ENCODE measurements at regions not wholly inside any gene's neighbourhood (a gene's known extent, or its start where the extent isn't known, plus 50 kb on each side); places are given as distances from the start of the nearest gene placed in this dataset.
"Not testable (repeated sequence)": the region's sequence is repeated elsewhere in the genome, so short reads cannot be mapped to it uniquely, and the experiment has no call there.

DNA sequence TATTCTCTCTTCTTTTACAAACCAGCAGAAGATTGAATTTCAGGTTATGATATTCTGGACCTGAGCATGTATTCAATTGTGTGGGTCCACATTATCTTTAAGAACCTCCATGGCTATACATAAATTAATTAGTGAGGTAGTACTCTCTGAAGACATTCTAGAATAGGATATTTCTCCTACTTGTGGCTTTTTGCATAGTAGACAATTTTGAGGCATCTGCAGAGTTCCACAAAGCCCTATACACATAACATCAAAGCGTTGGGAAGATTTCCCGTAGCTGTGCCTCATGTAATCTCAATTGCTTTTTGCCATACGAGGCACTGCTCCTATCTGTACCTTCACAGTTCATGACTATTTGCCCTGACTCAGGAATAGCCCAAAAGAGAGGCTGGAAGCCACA lies 395.4 kb upstream of the RGS17 start:
- no peak for DNase-seq

DNA sequence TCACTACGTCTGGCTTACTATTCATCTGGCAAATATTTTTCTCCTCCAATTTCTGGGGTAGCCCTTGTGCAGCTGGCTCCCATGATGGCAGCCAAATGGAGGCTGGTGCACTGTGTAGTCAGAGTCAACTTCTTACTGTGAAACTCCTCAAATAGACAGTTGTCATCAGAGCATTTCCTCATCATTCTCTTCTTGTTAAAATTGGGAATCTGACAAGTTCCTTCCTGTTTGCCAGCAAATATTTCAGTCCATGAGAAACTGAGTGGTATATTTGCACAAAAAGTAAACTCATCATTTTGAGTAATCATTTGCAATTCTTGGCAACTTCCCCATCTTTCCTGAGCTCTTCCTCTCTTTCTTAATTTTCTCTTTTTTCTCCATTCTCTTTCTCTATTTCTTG lies 394.9 kb upstream of the RGS17 start:
- no peak for DNase-seq

DNA sequence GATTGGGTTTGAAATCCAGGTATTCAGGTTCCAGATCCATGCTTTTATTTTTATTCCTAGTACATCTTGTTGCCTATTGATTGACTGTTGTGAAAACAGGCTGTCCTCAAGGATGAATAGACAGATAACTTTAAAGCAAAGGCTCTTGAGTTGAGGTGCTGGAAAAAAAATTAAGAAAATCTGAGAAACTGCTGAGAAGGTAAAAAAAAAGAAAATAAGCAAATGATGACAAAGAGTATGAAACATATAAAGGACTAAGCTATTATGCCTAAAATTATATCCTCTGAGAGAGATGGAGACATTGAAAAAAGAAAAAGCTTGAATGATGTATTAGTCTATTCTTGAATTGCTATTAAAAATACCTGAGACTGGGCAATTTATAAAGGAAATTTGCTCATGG lies 392.3 kb upstream of the RGS17 start:
- no peak for DNase-seq

DNA sequence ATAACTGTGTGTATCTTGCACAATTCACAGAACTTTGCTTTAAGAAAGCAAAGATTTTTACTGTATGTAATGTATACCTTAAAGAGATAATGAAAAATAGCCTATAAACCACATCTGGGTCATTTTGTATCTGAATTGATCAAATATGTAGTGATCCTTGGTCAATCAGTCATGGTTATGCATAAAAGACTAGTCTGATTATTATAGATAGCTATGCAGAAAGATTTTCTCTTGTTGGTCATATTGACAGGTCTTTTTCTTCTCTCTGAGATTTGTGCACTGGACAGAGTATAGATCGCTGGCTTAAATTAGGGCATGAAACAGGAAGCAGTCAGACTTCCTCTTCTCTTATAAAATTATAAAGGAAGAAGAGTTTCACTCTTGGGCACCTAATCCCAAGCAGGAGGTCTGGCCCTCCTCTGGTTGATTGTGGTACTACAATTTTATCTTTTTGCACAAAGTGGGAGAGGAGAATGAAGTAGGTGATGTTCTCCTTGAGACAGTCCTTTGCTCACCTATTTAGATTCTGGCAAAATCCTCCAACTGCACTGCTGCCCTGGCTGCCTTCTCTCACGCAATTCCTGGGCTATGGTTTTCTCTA lies 380.9 kb upstream of the RGS17 start:
- DNase-seq, result peak; percentile 31

DNA sequence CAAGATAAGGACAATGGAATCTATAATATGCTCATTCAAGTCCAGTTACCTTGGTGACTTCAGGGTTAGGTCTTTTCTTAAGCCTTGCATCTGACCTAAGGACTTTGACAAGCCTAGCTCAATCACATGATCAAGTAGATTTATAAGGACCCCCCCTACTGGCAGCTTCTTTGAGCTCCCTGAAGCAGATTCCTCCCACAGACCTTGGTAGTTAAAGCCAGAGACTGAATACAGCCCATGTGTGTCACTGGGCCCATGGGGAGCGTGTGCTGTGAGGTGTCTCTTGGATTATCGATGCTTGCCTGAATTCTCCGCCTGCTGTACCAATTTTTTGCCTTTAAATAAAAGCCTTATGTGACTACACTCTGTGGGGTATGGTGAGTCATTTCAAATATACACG lies 372.7 kb upstream of the RGS17 start:
- DNase-seq, result peak; percentile 3

DNA sequence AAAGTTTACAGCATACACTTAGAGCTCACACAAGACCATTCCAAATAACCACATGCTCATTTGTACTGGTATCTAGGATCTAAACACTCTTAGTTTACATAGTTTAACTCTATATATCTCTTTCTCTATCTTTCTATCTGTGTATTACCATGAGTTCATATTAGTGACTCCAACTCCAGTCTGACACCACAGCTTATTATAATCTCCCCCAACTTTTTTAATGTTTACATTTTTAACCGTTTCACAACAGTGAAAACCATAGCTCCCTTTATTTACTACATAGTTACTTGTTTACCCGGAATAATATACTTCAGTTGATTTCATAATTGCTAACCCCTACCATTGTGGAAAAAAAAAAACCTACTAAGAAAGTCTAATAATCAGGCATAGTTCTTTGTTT lies 362.4 kb upstream of the RGS17 start:
- DNase-seq, result no peak

DNA sequence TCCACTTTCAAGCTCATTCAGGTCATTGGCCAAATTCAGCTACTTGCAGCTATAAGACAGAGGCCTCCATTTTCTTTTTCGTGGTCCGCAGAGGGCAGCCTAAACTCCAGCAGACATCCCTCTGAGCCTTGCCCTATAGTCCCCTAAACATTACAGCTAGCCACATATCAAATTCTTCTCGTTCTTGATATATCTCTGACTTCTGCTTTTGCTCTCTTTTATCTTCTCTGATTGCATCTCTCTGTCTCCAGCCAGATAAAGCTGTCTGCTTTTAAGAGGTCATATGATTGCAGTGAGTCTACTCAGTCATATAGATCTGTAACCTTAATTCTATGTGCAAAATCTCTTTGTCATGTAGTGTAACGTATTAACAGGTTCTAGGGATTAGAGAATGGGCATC lies 358.4 kb upstream of the RGS17 start:
- DNase-seq, result no peak

DNA sequence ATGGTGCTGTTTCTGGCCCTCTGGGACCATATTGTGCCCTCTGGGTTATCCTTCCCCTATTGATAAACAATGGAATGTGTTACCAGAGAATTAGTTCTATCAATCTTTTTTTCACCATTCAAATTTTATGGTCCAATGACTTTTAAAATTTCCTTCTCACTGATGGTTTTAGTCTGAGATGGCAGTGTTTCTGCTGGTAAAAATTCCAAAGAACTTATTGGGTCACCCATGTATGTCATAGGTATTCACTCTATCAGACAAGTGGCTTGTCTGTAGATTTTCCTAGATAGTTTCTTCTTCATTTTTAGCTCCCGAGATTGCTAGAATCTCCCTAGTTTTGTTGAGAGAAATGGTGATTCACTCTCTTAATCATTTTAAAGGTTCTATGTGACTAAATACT lies 357.2 kb upstream of the RGS17 start:
- no peak for DNase-seq

DNA sequence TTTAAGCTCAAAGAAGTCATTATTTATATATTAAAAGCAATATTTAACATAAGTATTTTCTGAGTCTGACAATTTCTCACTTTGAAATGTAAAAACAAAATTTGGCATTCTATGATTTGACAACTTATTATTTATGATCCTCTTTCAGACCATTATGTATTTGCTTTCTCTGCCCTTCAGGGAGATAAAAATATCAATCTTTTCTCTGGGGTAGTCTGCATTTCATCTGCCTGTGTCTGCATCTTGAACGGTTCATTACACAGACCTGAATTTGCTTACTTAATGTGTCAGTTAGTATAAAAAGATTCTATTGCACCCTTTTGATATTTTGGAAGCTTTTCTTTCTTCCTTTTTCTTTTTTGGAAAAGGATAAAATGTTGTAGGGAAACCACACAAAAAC lies 354.0 kb upstream of the RGS17 start:
- DNase-seq, result no peak

DNA sequence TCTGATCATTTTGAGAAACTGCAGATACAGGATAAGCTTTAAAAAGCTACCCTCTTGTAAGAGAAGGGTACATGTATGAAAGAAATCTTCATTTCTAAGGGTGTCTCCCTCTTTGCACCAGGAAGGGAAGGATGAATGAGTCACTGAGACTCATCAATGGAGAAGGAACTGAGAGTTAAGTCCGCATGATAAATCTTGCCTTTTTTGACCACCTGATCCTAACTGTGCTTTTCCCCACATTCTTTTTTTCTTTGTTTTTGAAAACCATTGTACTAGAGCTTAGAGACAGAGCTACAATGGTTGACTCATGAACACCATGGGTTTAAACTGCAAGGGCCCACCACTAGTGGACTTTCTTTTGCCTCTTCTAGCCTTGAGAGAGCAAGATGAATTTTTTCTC lies 353.0 kb upstream of the RGS17 start:
- no peak for DNase-seq

DNA sequence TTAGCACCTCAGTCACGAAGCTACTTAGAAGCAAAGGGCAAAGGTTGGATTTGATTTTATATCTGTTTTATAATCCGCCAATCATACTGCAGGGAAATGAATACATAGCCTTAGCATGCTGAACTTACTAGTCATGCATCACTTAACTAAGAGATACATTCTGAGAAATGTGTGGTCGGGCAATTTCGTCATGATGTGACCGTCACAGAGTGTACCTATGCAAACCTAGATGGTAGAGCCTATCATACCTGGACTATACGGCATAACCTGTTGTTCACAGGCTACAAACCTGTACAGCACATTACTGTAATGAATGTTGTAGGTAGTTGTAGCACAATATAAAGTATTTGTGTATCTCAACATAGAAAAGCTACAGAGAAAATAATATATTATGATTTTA lies 345.2 kb upstream of the RGS17 start:
- no peak for DNase-seq

DNA sequence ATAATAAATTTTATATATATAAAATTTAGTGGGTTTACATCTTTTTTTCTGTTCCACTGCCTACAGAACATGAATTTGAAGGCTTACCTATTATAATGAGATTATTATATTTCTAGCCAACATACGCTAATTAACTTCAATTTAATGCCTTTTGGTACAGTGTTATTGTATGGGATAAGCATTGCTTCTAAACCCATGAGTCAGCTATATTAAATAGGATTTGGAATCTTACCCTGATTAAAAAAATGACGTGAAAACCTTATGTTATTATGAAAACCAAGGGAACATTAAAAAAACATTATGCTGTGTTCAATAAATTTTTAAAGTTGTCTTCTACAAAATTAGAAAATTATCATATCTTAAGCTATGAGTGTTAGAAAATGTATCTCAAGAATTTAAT lies 334.0 kb upstream of the RGS17 start:
- no peak for DNase-seq

DNA sequence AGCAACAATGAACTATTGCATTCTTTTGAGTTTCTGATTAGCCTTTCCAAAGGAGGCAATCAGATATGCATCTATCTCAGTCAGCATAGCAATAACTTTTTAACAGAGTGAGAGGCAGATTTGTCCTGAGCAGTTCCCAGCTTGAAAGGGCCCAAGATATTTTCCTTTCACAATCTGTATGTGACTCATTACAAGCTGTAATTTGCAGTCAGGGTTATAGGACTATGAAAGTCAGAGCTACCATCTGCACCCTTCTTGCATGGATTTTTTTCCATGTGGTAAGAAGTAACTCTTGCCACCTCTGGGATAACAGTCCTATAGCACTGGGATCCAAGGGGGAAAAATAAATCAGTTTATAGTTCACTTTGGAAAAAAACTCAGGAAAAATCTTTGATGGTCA lies 318.2 kb upstream of the RGS17 start:
- no peak for DNase-seq

DNA sequence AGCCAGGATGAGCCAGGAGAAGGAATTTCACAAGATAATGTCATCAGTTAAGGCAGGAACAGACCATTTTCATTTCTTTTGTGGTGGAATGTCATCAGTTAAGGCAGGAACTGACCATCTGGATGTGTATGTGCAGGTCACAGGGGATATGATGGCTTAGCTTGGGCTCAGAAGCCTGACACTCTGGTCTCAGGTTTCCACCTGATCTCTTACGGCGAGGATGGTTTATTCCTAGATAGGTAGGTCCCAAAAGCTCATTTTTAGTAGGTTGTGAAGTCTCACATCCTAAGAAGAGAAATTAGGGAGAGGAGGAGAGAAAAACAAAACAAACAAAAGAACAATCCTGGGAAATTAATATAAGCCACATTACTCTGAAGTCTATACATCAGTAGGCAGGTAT lies 311.7 kb upstream of the RGS17 start:
- not testable (repeated sequence) for DNase-seq

DNA sequence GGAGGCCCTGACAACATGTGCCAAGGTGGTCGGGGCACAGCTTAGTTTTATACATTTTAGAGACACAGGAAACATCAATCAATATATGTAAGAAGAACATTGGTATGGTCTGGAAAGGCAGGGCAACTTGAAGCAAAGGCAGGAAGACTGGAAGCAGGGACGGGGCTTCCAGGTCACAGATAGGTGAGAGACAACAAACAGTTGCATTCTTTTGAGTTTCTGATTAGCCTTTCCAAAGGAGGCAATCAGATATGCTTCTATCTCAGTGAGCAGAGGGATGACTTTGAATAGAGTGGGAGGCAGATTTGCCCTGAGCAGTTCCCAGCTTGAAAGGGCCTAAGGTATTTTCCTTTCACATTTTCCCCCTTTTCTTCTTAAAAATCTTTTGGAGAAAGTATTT lies 311.0 kb upstream of the RGS17 start:
- no peak for DNase-seq

DNA sequence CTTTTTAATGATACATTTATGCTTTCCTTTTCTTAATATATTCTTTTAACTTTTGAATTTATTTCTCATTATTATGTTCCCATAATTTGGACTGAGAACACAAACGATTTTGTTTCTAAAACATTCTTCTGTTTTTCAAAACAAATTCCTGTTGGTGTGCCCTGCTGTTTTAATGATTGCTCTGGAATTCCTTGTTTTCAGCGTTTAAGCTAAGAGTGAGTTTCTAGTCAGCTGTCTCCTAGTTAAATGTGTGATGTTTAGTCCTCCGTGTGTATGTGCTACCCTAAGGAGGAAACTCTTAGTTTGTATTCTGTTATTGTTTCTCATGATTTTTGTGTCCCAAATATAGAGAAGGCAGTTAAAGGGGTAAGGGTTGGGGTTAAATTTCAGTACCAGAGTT lies 306.1 kb upstream of the RGS17 start:
- no peak for DNase-seq

DNA sequence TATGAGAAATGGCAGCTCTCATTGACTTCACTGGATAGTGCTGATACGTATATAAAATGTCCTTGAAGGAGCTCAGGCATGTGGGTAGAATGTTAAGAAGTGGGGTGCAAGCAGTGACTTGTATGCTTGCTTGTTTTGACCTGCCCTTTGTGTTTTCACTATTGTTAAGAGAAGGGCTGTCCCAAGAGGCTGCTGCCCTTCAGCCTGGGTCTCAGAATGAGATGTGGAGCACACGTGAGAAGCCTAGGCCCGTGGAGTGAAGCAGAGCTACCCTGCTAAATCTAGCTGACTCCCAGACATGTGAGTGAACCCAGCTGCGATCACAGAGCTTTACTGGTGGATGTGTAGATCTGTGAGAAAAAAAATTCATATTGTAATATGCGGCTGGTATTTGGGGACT lies 305.3 kb upstream of the RGS17 start:
- DNase-seq, result no peak

DNA sequence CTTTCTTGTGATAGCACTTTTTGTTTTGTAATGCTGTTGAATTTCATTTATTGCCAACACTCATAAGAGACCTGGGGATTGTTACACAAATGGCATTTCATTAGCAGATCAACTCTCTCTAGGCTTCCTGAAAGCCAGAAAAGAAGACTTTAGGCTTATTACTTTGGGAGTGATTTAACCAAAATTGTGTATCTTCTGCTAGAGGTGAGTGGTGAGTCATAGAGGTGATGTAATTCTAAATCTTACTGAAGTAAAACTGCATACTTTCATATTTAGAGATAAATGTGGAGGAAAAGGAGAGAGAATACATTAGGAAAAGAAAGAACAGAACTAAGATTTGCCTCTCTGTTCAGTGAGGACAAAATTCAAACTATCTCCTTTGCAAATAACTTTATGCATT lies 304.7 kb upstream of the RGS17 start:
- no peak for DNase-seq

DNA sequence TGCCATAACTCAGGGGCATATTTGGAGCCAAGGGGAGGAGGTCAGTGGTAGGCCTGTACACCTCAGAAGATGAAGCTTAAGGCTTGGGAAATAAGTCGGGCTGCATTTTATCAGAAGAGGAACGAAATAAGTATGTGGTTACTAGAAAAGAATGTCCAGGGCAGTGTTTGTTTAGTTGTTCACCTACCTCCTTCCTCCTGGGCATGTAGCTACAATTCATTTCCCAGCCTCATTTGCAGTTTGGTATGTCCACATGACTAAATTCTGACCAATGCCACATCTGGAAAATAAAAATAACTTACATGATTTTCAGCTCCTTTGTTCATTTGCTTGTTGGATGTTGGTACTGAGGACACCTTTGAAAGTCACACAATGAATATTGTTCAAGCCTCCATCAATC lies 294.5 kb upstream of the RGS17 start:
- DNase-seq, result no peak

DNA sequence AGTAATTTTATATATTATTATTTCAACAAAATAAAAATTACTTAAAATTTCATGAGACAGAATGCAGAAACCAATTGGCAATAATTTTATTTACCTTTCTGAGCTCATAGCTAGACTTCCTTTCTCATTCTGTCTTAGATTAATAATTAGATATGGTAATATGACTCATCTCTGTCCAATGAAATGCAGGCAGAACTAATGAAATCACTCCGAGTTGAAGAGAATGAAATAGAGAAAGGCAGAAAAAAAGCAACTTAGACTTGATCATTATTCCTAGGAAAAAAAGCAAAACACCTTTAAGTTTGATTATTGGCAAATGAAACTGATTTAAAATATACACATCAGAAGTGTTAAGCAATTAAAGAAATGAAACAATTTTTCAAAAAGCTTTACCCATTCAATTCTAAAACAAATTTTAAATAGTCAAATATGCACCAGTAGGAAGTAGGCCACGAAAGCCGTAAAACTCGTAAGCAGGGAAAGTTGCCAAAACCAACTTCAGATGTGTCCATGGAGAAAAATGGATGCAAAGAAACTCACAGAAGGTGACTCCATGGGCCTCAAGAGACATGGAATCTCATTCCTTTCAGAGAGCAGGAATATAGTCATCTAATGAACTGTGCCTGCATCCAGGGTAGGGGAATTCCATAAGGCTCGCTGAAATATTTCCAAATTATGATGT lies 293.8 kb upstream of the RGS17 start:
- DNase-seq, result no peak

DNA sequence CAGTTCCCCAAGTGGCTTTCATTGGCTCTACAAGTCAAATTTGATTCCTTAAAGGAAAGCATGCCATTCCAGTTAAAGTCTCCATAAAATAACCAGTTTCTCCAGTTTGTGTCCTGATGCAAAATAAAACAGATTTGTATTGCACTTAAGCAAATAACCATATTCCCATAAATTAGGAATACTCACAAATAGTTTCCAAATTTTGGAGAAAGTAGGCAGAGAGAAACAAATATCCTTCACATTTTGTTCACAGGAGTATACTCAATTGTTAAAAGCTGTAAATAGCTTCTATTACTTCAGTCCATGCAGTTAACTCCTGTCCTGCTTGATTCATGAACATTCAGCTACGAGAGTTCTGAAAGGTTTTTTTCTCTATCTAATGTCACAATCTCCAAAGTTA lies 281.4 kb upstream of the RGS17 start:
- no peak for DNase-seq

DNA sequence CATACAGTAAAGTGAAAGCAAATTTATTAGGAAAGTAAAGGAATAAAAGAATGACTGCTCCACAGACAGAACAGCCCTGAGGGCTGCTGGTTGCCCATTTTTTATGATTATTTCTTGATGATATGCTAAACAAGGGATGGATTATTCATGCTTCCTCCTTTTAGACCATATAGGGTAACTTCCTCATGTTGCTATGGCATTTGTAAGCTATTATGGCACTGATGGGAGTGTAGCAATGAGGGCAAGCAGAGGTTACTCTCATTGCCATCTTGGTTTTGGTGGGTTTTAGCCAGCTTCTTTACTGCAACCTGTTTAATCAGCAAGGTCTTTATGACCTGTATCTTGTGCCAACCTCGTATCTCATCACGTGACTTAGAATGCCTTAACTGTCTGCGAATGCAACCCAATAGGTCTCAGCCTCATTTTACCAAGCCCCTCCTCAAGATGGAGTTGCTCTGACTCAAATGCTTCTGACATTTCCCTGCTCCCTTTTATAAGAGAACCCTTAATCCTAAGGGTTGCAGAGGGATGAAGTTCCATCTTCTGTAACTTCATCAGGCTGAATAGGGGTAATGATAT lies 280.1 kb upstream of the RGS17 start:
- DNase-seq, result no peak

DNA sequence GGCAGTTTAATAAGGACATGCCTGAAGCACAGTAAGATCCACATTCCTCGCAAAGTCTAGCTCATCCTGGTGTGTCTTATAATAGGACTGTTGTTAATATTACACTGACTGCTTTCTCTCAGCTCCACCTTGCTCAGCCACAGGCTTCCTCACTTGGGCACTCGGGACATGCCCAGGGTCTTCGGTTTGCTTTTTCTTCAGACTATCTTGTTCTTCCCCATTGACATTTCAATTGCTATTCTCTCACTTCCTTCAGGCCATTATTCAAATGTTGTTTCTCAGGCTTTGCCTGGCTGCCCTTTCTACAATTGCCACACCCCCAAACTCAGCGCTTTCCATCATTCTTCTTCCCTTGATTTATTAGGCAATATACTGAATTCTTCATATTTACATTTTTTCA lies 274.8 kb upstream of the RGS17 start:
- DNase-seq, result no peak

DNA sequence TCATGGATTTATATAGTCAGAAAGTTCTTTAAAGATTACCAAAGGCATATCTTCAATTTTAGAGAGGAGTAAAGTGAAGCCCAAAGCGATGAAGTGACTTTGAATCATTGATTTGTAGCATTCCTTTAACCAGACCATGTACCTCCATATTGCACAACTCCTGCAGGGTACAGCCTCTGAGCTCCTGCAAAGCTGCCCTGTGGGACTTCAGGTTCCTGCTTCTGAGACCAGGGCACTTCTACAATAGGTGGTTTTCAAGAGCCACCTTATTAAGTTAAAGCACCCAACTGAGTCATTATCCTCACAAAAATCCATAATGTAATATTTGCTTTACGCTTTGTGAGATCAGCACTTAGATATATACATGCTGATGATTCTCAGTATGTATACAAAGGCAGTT lies 270.7 kb upstream of the RGS17 start:
- DNase-seq, result no peak

DNA sequence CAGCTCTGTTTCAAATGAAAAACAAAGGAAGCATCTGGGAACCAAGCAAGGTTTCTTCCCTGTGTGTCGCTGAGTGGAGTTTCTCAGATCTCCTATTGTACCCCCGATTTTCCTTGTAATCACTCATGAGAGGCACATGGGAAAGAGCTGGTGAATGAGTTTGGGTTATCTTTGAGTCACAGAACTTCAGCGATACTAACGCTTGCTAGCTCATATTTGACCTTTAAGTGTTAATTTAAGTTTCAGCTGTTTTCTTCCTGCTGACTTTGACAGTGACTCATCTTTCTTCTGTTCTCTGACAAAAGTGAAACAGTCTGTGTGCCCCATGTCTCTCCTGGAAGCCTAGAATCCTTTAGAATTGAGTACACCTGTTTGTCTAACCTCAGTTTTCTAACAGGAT lies 261.1 kb upstream of the RGS17 start:
- DNase-seq, result peak; percentile 0

Measured in activated CD4-positive, alpha-beta T cell treated with anti-CD3 and anti-CD28 coated beads, Interleukin-2, amount 50 U/mL, for 16 hours (primary cell).